Nephron progenitor cell (in vitro differentiated cells): ENCODE measurements at regions not wholly inside any gene's neighbourhood (a gene's known extent, or its start where the extent isn't known, plus 50 kb on each side); places are given as distances from the start of the nearest gene placed in this dataset.
A peak's percentile ranks its signal among the peaks of the same experiment; 100 is the strongest.

Source experiments
- DNase-seq: peaks from one replicate; pipeline ENCODE4 v3.0.0; 2021
- H3K27ac Mint-ChIP-seq: 2 replicates; pipeline ENCODE4 v1.8.0; 2021; ENCODE audit warnings: mild to moderate bottlenecking, moderate library complexity, mixed read lengths
- H3K27me3 Mint-ChIP-seq: 2 replicates; pipeline ENCODE4 v1.8.0; 2021; ENCODE audit warnings: mild to moderate bottlenecking, low read depth, mixed read lengths; ENCODE audit not compliant: poor library complexity
- H3K36me3 Mint-ChIP-seq: 2 replicates; pipeline ENCODE4 v1.8.0; 2021; ENCODE audit warnings: low read depth, mixed read lengths
- H3K4me1 Mint-ChIP-seq: 2 replicates; pipeline ENCODE4 v1.8.0; 2021; ENCODE audit warnings: mixed read lengths
- H3K4me3 Mint-ChIP-seq: 2 replicates; pipeline ENCODE4 v1.8.0; 2021; ENCODE audit warnings: mild to moderate bottlenecking, moderate library complexity, mixed read lengths
- H3K9me3 Mint-ChIP-seq: 2 replicates; pipeline ENCODE4 v1.8.0; 2021; ENCODE audit warnings: mild to moderate bottlenecking, moderate library complexity, mixed read lengths
- TF ChIP-seq, protein P1 (sequence below): fragments of 200-600 bp; sonication (generic); IDR thresholded peaks from 2 replicates; pipeline ENCODE4 v1.5.0; 2021; ENCODE audit warnings: antibody characterized with exemption

DNA sequence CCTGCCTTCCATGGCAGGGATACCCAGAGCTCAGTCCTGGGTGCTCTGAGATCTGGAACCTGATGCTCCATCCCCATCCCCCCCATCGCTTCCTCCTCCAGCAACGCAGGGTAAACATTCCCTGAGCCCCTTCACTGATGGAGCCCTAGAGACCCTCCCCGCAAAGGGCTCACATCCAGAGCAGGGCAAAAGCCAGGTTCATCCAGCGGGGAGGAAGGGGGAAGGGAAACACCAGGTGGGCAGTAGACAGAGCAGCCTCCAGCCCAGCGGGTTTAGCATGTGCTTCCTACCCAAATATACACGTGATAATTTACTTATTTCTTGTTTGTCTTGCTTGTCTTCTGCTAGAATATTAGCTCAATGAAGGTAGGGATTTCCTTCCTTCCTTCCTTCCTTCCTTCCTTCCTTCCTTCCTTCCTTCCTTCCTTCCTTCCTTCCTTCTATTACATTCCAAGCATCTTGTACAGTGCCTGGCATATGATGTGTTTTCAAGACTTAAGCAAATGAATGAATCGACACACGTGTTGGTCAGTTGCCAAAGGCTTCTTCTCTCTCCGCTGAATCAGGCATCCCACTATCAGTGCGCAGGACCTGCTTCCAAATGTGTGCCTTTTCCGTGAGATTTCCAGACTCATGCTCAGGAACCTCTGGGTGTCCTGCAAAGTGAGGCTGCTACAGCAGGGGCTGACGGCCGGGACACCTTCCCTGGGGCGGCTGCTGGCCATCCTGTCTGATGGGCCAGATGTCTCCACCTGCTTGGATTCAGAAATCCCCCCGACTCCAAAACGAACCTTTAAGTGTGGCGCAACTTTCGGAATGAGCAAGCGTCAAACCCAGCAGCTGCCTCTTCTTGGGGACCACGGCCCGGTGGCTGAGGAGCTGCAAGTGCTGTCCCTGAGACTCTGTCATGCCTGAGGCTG is 955.1 kb downstream of the BRD1 start:
- Mint-ChIP-seq H3K4me1 (peaks cover 16% of the 10 kb centered on the region), H3K9me3 (peaks cover 9% of the 10 kb centered on the region), H3K36me3 (no peaks in the 10 kb centered on the region), H3K27me3 (peaks cover 22% of the 10 kb centered on the region), H3K4me3 (no peak overlapping the region), H3K27ac (peak overlapping the region; percentile 19)
- TF ChIP-seq, protein P1, sequence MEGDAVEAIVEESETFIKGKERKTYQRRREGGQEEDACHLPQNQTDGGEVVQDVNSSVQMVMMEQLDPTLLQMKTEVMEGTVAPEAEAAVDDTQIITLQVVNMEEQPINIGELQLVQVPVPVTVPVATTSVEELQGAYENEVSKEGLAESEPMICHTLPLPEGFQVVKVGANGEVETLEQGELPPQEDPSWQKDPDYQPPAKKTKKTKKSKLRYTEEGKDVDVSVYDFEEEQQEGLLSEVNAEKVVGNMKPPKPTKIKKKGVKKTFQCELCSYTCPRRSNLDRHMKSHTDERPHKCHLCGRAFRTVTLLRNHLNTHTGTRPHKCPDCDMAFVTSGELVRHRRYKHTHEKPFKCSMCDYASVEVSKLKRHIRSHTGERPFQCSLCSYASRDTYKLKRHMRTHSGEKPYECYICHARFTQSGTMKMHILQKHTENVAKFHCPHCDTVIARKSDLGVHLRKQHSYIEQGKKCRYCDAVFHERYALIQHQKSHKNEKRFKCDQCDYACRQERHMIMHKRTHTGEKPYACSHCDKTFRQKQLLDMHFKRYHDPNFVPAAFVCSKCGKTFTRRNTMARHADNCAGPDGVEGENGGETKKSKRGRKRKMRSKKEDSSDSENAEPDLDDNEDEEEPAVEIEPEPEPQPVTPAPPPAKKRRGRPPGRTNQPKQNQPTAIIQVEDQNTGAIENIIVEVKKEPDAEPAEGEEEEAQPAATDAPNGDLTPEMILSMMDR, result no peak
- no peak for DNase-seq

DNA sequence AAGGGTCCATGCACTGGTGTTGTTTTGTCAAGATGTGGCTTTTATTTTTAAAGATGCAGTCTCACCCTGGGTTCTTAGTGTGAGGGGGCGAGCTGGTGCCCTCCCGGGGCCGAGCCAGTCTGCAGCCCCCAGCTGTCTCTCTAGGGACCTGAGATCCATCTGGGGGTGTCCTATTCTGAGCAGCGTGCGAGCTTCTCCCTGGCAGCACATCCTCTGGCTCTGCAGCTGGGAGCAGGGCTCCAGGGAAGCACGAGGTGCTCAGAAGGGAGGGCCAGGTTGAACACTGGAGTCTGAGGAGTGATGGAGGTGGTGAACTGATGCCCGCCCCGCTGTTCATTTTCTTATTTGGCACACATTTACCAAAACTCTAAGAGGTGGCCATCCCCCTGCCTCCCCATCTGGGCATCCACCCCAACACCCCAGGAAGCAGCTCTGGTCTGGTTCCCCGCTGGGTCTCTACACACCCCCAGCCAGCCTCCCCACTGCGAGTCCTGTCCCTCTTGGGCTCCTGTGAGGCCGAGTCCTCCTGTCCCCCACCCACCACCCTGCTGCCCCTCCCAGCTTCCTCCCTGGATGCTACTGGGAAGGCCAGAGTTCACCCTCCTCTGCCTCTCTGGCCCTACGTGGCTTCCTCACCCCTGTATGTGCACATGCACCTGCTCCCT is 956.4 kb downstream of the BRD1 start:
- H3K9me3 Mint-ChIP-seq, result peaks cover 4% of the 10 kb centered on the region
- TF ChIP-seq, protein P1, result no peak
- H3K36me3 Mint-ChIP-seq, result no peaks in the 10 kb centered on the region
- H3K4me3 Mint-ChIP-seq, result no peak overlapping the region
- H3K27ac Mint-ChIP-seq, result no peak overlapping the region
- H3K27me3 Mint-ChIP-seq, result peaks cover 16% of the 10 kb centered on the region
- DNase-seq, result no peak
- H3K4me1 Mint-ChIP-seq, result peaks cover 28% of the 10 kb centered on the region

DNA sequence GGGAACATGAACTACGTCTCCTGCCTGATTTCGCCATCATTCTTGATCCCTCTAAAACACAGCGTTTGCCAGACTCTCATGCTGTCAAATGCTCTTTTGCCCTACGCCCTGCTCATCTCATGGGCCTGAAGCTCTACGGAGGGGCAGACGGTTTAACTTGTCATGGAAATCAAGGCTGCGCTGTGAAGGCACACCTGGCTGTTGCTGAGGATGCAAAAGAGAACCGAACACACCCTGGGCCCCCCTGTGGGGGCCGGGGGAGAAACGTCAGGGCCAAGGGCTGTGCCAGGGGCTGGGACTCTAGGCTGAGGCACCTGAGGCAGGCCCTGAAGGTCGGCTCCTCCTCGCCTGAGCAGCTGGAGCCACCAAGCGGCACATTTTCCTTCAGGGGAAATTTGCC is 957.2 kb downstream of the BRD1 start:
- H3K36me3 Mint-ChIP-seq, result no peaks in the 10 kb centered on the region
- peaks cover 15% of the 10 kb centered on the region for H3K27me3 Mint-ChIP-seq
- no peaks in the 10 kb centered on the region for H3K9me3 Mint-ChIP-seq
- peak overlapping the region; percentile 60 for H3K27ac Mint-ChIP-seq
- peaks cover 37% of the 10 kb centered on the region for H3K4me1 Mint-ChIP-seq
- H3K4me3 Mint-ChIP-seq, result no peak overlapping the region
- DNase-seq, result no peak
- TF ChIP-seq, protein P1, result no peak

DNA sequence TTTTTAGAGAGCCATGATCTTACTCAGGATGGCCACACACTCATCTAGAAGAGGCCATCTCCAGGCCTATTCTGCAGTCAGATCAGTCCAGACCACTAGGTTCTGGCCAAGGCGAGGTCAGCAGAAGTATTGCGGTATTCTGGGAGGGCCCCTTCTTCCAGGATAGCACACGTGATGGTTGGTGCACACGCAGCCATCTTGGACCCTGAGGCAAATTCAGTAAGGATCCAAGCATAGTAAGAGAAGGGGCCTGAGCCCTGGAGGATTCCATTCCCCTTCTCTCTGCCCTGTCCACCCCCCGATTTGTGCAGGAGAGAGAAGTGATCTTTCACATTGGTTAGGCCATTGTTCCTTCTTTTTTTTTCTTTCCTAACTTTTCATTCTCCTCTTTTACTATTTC is 957.9 kb downstream of the BRD1 start:
- Mint-ChIP-seq H3K36me3 (no peaks in the 10 kb centered on the region), H3K27ac (no peak overlapping the region), H3K4me1 (peaks cover 44% of the 10 kb centered on the region), H3K9me3 (no peaks in the 10 kb centered on the region), H3K4me3 (no peak overlapping the region), H3K27me3 (peaks cover 15% of the 10 kb centered on the region)
- no peak for DNase-seq
- TF ChIP-seq, protein P1, result no peak

DNA sequence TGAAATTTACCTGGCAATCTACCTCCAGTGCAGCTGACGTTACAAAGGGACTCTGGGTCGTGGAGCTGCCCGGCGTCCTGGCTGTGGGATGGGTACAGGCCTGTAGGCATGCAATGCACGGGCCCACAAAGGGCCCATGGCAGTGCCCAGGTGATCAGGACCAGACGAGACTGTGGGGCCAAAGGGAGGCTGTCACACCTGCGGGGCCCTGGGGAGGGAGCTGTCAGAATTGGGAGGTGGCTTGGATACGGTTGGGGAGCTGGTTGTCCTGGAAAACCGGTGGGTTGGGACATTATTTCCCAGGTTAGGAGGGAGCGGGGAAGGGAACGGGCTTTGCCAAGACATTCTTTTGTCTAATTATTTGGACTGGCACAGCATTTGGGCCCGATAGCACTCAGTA is 958.5 kb downstream of the BRD1 start:
- Mint-ChIP-seq H3K4me1 (peaks cover 48% of the 10 kb centered on the region), H3K9me3 (no peaks in the 10 kb centered on the region), H3K27ac (no peak overlapping the region), H3K4me3 (no peak overlapping the region), H3K27me3 (peaks cover 15% of the 10 kb centered on the region), H3K36me3 (no peaks in the 10 kb centered on the region)
- no peak for DNase-seq
- TF ChIP-seq, protein P1, result no peak
